ENCODE measurements at regions not wholly inside any gene's neighbourhood (a gene's known extent, or its start where the extent isn't known, plus 50 kb on each side); places are given as distances from the start of the nearest gene placed in this dataset.

DNA sequence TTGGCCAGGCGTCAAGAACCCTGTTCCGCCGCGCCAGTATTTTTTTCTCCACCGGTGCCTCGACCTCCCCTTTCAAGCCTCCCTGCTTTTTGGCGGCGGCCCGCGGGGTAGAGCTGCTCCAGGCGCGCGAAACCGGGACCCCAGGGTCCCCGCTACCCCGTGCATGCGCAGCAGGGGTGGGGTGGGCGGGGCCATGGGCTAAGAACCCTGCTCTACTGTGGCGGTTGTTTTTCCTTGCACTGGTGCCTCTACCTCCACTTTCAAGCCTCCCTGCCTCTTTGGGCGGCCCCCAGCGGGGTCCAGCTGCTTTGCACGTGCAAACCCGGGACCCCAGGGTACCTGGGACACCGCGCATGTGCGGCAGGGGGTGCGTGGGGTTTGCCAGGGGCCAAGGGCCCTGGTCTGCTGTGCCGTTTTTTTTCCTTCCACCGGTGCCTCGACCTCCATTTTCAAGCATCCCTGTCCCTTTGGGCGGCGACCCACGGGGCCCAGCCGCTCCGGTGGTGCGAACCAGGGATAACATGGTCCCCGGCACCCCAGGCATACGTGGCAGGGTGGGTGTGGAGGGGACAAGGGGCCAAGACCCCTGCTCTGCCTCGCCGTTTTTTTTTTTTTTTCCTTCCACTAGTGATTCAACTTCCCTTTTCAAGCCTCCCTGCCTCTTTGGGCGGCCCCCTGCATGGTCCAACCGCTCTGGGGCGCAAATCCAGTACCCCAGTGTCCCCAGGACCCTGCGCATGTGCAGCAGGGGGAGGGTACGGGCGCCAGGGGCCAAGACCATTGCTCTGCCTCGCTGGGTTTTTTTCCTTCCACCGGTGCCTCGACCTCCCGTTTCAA lies 326.8 kb downstream of the ALG10 start:
- Mint-ChIP-seq H3K27me3 (no peaks in the 10 kb centered on the region), H3K4me3 (no peak overlapping the region), H3K27ac (no peak overlapping the region), H3K9me3 (peaks cover 14 to 20% of the 10 kb centered on the region in 2 donors), H3K36me3 (peaks cover 0 to 9% of the 10 kb centered on the region in 2 donors), H3K4me1 (no peaks in the 10 kb centered on the region)
- ATAC-seq (replicated peaks) (no peak), DNase-seq (no peak)

DNA sequence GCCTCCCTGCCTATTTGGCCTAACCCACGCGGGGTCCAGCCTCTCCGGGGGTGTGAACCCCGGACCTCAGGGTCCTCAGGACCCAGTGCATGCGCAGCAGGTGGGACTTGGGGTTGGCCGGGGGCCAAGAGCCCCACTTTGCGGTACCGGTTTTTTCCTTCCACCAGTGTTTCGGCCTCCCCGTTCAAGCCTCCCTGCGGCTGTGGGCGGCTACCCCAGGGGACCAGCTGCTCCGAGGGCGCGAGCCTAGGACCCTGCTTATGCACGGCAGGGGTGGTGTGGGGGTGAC lies 327.3 kb downstream of the ALG10 start:
- H3K27ac Mint-ChIP-seq = no peak overlapping the region
- peaks cover 14 to 22% of the 10 kb centered on the region in 2 donors for H3K9me3 Mint-ChIP-seq
- no peaks in the 10 kb centered on the region for H3K4me1 Mint-ChIP-seq
- no peak for ATAC-seq (replicated peaks)
- H3K4me3 Mint-ChIP-seq = no peak overlapping the region
- H3K36me3 Mint-ChIP-seq = peaks cover 0 to 9% of the 10 kb centered on the region in 2 donors
- DNase-seq = no peak
- no peaks in the 10 kb centered on the region for H3K27me3 Mint-ChIP-seq

- Mint-ChIP-seq H3K27ac (no peak overlapping the region), H3K4me1 (no peaks in the 10 kb centered on the region), H3K9me3 (peaks cover 14 to 25% of the 10 kb centered on the region in 2 donors), H3K27me3 (no peaks in the 10 kb centered on the region), H3K4me3 (no peak overlapping the region), H3K36me3 (peaks cover 0 to 7% of the 10 kb centered on the region in 2 donors)
- DNase-seq (no peak), ATAC-seq (replicated peaks) (no peak)
Observed at GRCh38 chr12:34350092-34351041, 328.1 kb downstream of the ALG10 start.

DNA sequence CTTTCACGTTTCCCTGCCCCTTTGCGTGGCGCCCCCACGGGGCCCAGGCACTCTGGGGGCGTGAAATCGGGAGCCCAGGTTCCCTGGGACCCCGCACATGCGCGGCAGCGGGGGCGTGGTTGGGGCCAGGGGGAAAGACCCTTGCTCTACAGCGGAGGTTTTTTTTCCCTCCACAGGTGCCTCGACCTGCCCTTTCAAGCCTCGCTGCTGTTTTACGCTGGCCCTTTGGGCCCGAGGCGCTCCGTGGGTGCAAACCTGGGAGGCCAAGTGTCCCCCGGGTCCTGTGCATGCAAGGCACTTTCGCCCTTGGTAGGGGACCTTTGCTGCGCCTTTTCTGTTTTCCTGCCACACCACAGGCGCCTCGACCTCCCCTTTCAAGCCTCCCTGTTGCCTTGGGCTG lies 329.8 kb downstream of the ALG10 start:
- Mint-ChIP-seq H3K4me1 (no peaks in the 10 kb centered on the region), H3K36me3 (peaks cover 0 to 7% of the 10 kb centered on the region in 2 donors), H3K27ac (no peak overlapping the region), H3K4me3 (no peak overlapping the region), H3K27me3 (no peaks in the 10 kb centered on the region), H3K9me3 (peaks cover 9 to 24% of the 10 kb centered on the region in 2 donors)
- DNase-seq (no peak), ATAC-seq (replicated peaks) (no peak)

- Mint-ChIP-seq H3K27ac (no peak overlapping the region), H3K9me3 (peaks cover 6 to 22% of the 10 kb centered on the region in 2 donors), H3K4me1 (no peaks in the 10 kb centered on the region), H3K36me3 (peaks cover 0 to 4% of the 10 kb centered on the region in 2 donors), H3K27me3 (no peaks in the 10 kb centered on the region), H3K4me3 (no peak overlapping the region)
- no peak for ATAC-seq (replicated peaks)
- no peak for DNase-seq
Observed at GRCh38 chr12:34354239-34355200, 332.2 kb downstream of the ALG10 start.

DNA sequence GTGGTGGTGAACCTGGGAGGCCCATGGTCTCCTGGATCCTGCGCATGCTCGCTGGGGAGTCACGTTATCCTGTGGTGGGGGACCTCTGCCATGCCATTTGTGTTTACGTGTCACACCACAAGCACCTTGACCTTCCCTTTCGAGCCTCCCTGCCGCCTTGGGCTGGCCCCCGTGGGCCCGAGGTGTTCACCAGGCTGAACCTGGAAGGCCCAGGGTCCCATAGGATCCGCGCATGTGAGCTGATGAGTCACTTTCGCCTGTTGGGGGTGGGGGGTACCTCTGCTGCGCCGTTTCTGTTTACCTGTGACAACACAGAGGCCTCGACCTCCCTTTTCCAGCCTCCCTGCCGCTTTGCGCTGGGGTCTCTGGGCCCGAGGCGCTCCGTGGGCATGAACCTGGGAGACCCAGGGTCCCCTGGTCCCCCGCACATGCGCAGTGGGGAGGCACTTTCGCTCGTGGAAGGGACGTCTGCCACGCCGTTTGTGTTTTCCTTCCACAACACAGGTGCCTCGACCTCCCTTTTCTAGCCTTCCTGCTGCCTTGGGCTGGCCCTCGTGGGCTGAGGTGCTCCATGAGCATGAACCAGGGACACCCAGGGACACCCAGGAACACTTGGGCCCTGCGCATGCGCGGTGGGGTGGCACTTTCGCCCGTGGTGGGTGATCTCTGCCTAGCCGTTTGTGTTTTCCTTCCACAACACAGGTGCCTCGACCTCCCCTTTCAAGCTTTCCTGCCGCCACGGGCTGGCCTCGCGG lies 334.1 kb downstream of the ALG10 start:
- no peaks in the 10 kb centered on the region for H3K4me1 Mint-ChIP-seq
- no peaks in the 10 kb centered on the region for H3K27me3 Mint-ChIP-seq
- no peak for DNase-seq
- H3K4me3 Mint-ChIP-seq = no peak overlapping the region
- ATAC-seq (replicated peaks) = no peak
- no peak overlapping the region for H3K27ac Mint-ChIP-seq
- H3K9me3 Mint-ChIP-seq = peaks cover 10 to 20% of the 10 kb centered on the region in 2 donors
- H3K36me3 Mint-ChIP-seq = peaks cover under 1 to 1% of the 10 kb centered on the region in 2 donors

- H3K4me3 Mint-ChIP-seq = no peak overlapping the region
- ATAC-seq (replicated peaks) (no peak), DNase-seq (no peak)
- H3K9me3 Mint-ChIP-seq = peaks cover 5 to 24% of the 10 kb centered on the region in 2 donors
- no peaks in the 10 kb centered on the region for H3K27me3 Mint-ChIP-seq
- peaks cover 0 to 7% of the 10 kb centered on the region in 2 donors for H3K36me3 Mint-ChIP-seq
- no peak overlapping the region for H3K27ac Mint-ChIP-seq
- H3K4me1 Mint-ChIP-seq = no peaks in the 10 kb centered on the region
Observed at GRCh38 chr12:34357791-34358190, 335.5 kb downstream of the ALG10 start.

- H3K4me3 Mint-ChIP-seq = no peak overlapping the region
- H3K36me3 Mint-ChIP-seq = peaks cover 0 to 7% of the 10 kb centered on the region in 2 donors
- no peak overlapping the region for H3K27ac Mint-ChIP-seq
- H3K27me3 Mint-ChIP-seq = no peaks in the 10 kb centered on the region
- H3K9me3 Mint-ChIP-seq = peaks cover 4 to 24% of the 10 kb centered on the region in 2 donors
- ATAC-seq (replicated peaks) = no peak
- no peak for DNase-seq
- H3K4me1 Mint-ChIP-seq = no peaks in the 10 kb centered on the region
Observed at GRCh38 chr12:34358198-34358597, 335.9 kb downstream of the ALG10 start.

GRCh38 chr12:34361721-34362316 lies 339.5 kb downstream of the ALG10 start:
- Mint-ChIP-seq H3K4me1 (no peaks in the 10 kb centered on the region), H3K4me3 (no peak overlapping the region), H3K27ac (no peak overlapping the region), H3K27me3 (no peaks in the 10 kb centered on the region), H3K9me3 (peaks cover 16 to 28% of the 10 kb centered on the region in 2 donors), H3K36me3 (peaks cover 2 to 7% of the 10 kb centered on the region in 2 donors)
- no peak for DNase-seq
- no peak for ATAC-seq (replicated peaks)

- Mint-ChIP-seq H3K36me3 (peaks cover 4 to 7% of the 10 kb centered on the region in 2 donors), H3K27ac (no peak overlapping the region), H3K4me3 (no peak overlapping the region), H3K4me1 (no peaks in the 10 kb centered on the region), H3K27me3 (no peaks in the 10 kb centered on the region), H3K9me3 (peaks cover 21 to 35% of the 10 kb centered on the region in 2 donors)
- DNase-seq (no peak), ATAC-seq (replicated peaks) (no peak)
Observed at GRCh38 chr12:34363050-34363673, 340.9 kb downstream of the ALG10 start.

DNA sequence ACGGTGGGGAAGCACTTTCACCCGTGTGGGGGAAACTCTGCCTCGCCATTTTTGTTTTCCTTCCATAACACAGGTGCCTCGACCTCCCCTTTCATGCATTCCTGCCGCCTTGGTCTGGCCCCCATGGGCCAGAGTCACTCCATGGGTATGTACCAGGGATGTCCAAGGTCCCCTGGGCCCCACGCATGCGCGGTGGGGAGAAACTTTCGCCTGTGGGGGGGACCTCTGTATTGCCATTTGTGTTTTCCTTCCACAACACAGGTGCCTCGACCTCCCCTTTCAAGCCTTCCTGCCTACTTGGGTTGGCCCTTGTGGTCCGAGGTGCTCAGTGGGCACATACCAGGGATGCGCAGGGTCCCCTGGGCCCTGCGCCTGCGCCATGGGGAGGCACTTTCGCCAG lies 345.8 kb downstream of the ALG10 start:
- no peaks in the 10 kb centered on the region for H3K27me3 Mint-ChIP-seq
- H3K4me3 Mint-ChIP-seq = no peak overlapping the region
- H3K4me1 Mint-ChIP-seq = no peaks in the 10 kb centered on the region
- H3K36me3 Mint-ChIP-seq = peaks cover 3 to 6% of the 10 kb centered on the region in 2 donors
- ATAC-seq (replicated peaks) (no peak), DNase-seq (no peak)
- H3K9me3 Mint-ChIP-seq = peaks cover 23 to 34% of the 10 kb centered on the region in 2 donors
- H3K27ac Mint-ChIP-seq = no peak overlapping the region

DNA sequence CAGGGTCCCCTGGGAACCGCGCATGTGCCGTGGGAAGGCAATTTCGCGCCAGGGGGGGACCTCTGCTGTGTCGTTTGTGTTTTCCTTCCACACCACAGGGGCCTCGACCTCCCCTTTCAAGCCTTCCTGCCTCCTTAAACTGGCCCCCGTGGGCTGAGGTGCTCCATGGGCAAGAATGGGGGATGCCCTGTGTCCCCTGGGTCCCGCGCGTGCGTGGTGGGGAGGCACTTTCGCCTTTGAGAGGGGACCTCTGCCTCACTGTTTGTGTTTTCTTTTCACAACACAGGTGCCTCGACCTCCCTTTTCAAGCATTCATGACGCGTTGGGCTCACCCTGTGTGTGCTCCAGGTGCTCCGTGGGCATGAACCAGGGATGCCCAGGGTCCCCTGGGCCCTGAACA lies 348.8 kb downstream of the ALG10 start:
- Mint-ChIP-seq H3K36me3 (peaks cover 3 to 4% of the 10 kb centered on the region in 2 donors), H3K4me1 (no peaks in the 10 kb centered on the region), H3K27me3 (no peaks in the 10 kb centered on the region), H3K4me3 (no peak overlapping the region), H3K9me3 (peaks cover 16 to 33% of the 10 kb centered on the region in 2 donors), H3K27ac (no peak overlapping the region)
- DNase-seq (no peak), ATAC-seq (replicated peaks) (no peak)

DNA sequence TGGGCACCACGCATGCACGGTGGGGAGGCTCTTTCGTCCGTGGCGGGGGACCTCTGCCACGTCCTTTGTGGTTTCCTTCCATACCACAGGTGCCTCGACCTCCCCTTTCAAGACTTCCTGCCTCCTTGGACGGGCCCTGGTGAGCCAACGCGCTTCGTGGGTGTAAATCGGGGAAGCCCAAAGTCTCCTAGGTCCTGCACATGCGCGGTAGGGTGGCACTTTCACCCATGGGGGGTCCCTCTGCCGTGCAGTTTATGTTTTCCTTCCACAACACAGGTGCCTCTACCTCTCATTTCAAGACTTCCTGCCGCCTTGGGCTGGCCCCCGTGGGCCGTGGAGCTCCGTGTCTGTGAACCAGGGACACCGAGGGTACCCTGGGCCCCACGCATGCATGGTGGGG lies 349.7 kb downstream of the ALG10 start:
- peaks cover 13 to 36% of the 10 kb centered on the region in 2 donors for H3K9me3 Mint-ChIP-seq

More for the DNA sequence above, 349.7 kb downstream of the ALG10 start:
- peaks cover 3 to 4% of the 10 kb centered on the region in 2 donors for H3K36me3 Mint-ChIP-seq
- DNase-seq (no peak), ATAC-seq (replicated peaks) (no peak)
- H3K4me1 Mint-ChIP-seq = no peaks in the 10 kb centered on the region
- H3K27ac Mint-ChIP-seq = no peak overlapping the region
- H3K4me3 Mint-ChIP-seq = no peak overlapping the region
- H3K27me3 Mint-ChIP-seq = no peaks in the 10 kb centered on the region
